IPS-18a (cell line): ENCODE measurements at regions not wholly inside any gene's neighbourhood (a gene's known extent, or its start where the extent isn't known, plus 50 kb on each side); places are given as distances from the start of the nearest gene placed in this dataset.

Source experiments
- H3K27ac ChIP-seq: one replicate; pipeline ENCODE4 v1.5.1; 2013; ENCODE audit warnings: low read length
- H3K27me3 ChIP-seq: one replicate; pipeline ENCODE4 v1.6.1; 2013; ENCODE audit warnings: mild to moderate bottlenecking, low read length; ENCODE audit not compliant: control insufficient read depth, insufficient read depth
- H3K36me3 ChIP-seq: one replicate; pipeline ENCODE4 v1.6.1; 2013; ENCODE audit warnings: low read depth, low read length; ENCODE audit not compliant: control insufficient read depth
- H3K4me1 ChIP-seq: one replicate; pipeline ENCODE4 v1.6.1; 2013; ENCODE audit warnings: low read depth, low read length; ENCODE audit not compliant: control insufficient read depth
- H3K4me3 ChIP-seq: one replicate; pipeline ENCODE4 v1.5.1; 2013; ENCODE audit warnings: low read length
- H3K9ac ChIP-seq: one replicate; pipeline ENCODE4 v1.6.1; 2013; ENCODE audit warnings: mild to moderate bottlenecking, low read length, moderate library complexity
- H3K9me3 ChIP-seq: one replicate; pipeline ENCODE4 v1.6.1; 2013; ENCODE audit warnings: low read depth, low read length; ENCODE audit not compliant: control insufficient read depth

DNA sequence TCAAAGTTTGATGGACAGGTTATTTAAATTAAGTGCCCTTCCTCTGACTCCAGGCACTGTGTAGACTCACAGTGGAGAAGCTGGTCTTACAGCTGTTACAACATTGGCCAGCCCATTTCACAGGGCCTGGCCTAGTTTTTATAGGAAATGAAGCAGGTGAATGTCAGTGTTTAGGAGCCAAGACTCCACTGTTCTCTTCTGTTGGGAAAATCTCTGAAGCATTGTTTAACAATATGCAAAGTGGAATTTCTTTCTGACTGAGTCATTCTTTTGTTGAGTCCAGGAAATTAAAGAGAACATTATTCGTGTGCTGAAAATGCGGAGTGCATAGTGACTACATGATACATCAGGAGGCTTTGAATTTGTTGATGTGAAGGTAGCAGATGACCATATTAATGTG is 64.7 kb downstream of the ARRDC4 start:
- Histone ChIP-seq H3K36me3 (no peaks in the 10 kb centered on the region), H3K9ac (no peak overlapping the region), H3K4me1 (peaks cover 12% of the 10 kb centered on the region), H3K9me3 (no peaks in the 10 kb centered on the region), H3K27me3 (no peaks in the 10 kb centered on the region), H3K4me3 (no peak overlapping the region), H3K27ac (no peak overlapping the region)

DNA sequence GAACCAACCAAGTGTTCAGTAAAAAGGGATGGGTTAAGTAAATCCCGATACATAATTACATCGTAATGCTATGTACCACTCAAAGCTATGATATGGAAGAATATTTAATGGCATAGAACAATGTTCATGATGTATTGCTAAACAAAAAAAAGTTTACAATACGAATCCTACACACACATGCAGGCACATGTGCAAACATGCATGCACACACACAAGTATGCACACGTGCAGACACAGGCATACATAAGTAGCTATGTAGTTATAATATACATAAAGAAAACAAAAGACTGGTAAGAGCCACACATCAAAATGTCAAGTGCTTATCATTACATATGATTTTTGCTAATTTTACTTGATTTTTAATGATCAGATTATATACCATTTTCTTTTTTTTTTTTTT is 74.2 kb downstream of the ARRDC4 start:
- Histone ChIP-seq H3K4me3 (no peak overlapping the region), H3K9me3 (no peaks in the 10 kb centered on the region), H3K27me3 (no peaks in the 10 kb centered on the region), H3K4me1 (no peaks in the 10 kb centered on the region), H3K27ac (no peak overlapping the region), H3K9ac (no peak overlapping the region), H3K36me3 (no peaks in the 10 kb centered on the region)

DNA sequence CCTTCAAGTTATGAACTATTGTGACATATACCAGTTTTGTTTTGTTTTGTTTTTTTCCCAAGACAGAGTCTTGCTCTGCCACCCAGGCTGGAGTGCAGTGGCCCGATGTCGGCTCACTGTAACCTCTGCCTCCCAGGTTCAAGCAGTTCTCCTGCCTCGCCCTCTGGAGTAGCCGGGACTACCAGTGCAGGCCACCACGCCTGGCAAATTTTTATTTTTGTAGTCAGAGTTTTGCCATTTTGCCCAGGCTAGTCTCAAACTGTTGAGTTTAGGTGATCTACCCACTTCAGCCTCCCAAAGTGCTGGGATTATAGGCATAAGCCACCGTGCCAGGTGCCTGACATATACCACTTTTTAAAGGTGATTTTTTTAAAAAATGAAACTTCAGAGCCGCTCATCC is 74.6 kb downstream of the ARRDC4 start:
- Histone ChIP-seq H3K9ac (no peak overlapping the region), H3K4me1 (no peaks in the 10 kb centered on the region), H3K27ac (no peak overlapping the region), H3K27me3 (no peaks in the 10 kb centered on the region), H3K36me3 (no peaks in the 10 kb centered on the region), H3K4me3 (no peak overlapping the region), H3K9me3 (no peaks in the 10 kb centered on the region)

DNA sequence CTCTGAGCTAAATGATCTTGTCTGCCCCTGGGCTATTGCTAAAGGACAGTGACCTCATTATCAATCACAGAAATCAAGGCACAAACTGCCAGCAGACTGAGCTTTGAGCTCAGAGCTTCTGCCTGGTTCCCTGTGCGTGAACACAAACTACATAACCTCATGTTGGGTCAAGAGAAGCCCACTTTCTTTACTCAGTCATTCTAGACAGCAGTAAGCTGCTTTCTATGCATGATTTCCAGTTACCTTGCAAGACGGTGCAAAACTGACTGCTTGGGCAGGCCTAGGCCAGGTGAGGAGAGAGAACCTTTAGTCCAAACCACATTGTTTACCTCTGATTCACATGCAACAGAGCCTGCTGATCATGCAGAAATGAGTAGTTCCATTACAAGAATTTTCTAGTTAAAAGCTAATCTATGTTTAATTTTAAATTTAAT is 75.1 kb downstream of the ARRDC4 start:
- no peaks in the 10 kb centered on the region for H3K4me1 ChIP-seq
- H3K9me3 ChIP-seq = no peaks in the 10 kb centered on the region
- no peak overlapping the region for H3K4me3 ChIP-seq
- H3K9ac ChIP-seq = no peak overlapping the region
- no peaks in the 10 kb centered on the region for H3K36me3 ChIP-seq
- H3K27me3 ChIP-seq = no peaks in the 10 kb centered on the region
- H3K27ac ChIP-seq = no peak overlapping the region

DNA sequence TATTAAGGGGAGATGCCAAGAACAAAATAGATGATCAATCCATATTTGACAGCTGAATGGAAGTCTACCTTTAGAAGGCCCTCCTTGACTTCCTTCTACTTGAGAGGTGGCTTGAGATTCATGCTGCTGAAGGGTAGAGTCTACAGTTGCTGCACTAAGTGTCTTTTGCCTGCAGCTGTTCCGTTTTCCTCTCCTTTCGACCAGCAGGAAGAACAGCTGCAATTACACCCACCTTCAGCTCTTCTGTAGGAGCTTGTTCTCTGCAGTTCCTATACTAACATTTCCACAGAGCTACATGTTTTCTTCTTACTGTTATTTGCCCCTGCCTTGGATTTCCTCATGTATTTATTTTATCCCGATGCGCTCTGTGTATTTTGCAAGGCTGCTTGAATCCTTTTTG is 79.1 kb downstream of the ARRDC4 start:
- H3K27ac ChIP-seq = no peak overlapping the region
- no peaks in the 10 kb centered on the region for H3K4me1 ChIP-seq
- H3K4me3 ChIP-seq = no peak overlapping the region
- H3K9me3 ChIP-seq = no peaks in the 10 kb centered on the region
- no peaks in the 10 kb centered on the region for H3K36me3 ChIP-seq
- no peak overlapping the region for H3K9ac ChIP-seq
- no peaks in the 10 kb centered on the region for H3K27me3 ChIP-seq

DNA sequence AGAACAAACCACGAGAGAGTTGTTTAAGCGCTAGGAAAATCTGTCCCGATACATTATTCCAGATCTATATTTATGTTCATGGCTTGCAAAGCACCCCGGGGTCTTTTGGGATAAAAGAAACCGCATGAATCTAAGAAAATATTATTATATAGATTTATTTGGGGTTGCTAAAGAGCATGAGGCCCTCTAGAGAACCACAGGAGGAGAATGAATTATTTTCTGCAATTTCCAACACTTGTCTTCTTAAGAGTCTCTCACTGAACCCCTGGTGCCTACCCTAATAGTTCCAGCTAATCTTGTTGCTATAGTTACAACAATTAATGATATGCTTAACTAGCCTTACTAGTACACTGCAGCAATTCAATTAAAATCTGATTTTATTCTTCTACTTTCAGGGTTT is 79.6 kb downstream of the ARRDC4 start:
- no peak overlapping the region for H3K27ac ChIP-seq
- H3K36me3 ChIP-seq = no peaks in the 10 kb centered on the region
- H3K9ac ChIP-seq = no peak overlapping the region
- no peak overlapping the region for H3K4me3 ChIP-seq
- H3K9me3 ChIP-seq = no peaks in the 10 kb centered on the region
- H3K27me3 ChIP-seq = no peaks in the 10 kb centered on the region
- no peaks in the 10 kb centered on the region for H3K4me1 ChIP-seq

DNA sequence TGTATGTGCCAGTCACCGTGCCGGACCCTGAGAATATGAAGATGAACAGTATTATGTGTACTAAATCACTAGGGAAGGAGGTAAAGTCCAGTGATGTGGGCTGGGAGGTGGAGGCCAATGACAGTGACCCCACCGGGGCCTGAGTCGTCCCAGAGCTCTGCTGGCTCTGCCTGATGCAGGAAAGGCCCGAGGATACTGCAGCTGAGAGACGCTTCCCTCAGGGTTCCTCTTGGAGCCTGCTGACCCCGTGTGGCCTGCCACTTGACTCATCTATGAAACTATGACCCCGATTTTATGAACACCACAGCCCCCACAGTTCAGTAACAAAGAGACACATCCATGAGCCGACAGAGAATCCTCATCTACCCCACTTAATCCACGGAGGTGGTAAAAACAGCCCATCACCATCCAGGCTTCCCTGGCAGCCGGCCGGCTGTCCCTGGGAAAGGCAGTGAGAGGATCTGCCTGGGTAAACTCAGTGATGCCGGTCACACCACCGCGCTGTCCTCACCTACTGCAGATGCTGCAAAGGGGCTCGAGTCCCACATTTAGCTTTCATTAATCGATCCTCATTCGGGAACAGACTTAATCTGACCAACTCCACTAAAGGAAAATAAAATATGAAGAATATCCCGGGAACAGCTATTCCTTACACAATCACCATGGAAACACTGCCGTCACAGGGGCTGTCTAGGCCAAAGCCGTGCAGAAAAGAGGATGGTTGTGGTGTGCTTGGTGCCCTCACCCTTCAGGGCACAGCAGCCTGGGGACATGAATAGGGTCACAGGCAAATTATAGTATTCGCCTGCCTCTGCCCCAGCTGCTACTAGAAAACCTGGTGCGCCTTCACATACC is 82.9 kb downstream of the ARRDC4 start:
- no peak overlapping the region for H3K9ac ChIP-seq
- H3K4me3 ChIP-seq = no peak overlapping the region
- H3K27me3 ChIP-seq = no peaks in the 10 kb centered on the region
- H3K27ac ChIP-seq = no peak overlapping the region
- H3K9me3 ChIP-seq = no peaks in the 10 kb centered on the region
- no peaks in the 10 kb centered on the region for H3K36me3 ChIP-seq
- H3K4me1 ChIP-seq = no peaks in the 10 kb centered on the region

DNA sequence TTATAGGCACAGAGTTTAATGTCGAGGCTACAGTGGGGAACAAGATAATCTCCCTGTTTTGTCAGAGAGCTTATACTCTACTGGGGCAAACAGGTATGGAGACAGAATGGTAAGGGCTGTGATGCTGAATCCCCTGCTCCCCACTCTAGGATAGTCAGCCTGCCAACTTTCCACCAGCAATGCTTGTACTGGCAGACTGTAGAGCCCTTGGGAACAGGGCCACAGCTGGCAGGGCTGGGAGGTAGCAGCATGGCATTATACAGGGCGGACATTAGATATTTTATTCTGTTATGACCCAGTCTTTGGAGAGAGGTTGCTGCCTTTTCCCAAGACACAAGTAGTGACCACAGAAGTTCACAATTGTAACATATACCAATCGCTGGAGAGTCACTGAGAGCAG is 91.2 kb downstream of the ARRDC4 start:
- H3K9me3 ChIP-seq = peaks cover 3% of the 10 kb centered on the region
- H3K27me3 ChIP-seq = no peaks in the 10 kb centered on the region
- H3K9ac ChIP-seq = no peak overlapping the region
- no peaks in the 10 kb centered on the region for H3K36me3 ChIP-seq
- no peak overlapping the region for H3K27ac ChIP-seq
- no peak overlapping the region for H3K4me3 ChIP-seq
- H3K4me1 ChIP-seq = no peaks in the 10 kb centered on the region

DNA sequence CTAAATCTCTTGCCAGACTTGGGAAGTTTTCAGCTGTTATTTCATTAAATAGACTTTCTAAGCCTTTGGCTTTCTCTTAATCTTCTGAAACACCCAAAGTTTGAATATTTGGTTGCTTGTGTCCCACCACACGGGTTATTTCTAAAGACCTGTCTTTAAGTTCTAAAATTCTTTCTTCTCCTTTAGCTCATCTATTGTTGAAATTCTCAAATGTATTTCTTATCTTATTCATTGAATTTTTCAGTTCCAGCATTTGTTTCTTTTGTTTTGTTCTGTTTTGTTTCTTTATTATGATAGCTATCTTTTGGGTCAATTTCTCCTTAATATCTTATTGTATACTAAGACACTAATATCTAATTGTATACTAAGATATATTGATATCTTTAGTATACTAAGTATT is 97.0 kb downstream of the ARRDC4 start:
- Histone ChIP-seq H3K36me3 (no peaks in the 10 kb centered on the region), H3K9me3 (peaks cover 8% of the 10 kb centered on the region), H3K27ac (no peak overlapping the region), H3K4me3 (no peak overlapping the region), H3K27me3 (no peaks in the 10 kb centered on the region), H3K9ac (no peak overlapping the region), H3K4me1 (no peaks in the 10 kb centered on the region)

DNA sequence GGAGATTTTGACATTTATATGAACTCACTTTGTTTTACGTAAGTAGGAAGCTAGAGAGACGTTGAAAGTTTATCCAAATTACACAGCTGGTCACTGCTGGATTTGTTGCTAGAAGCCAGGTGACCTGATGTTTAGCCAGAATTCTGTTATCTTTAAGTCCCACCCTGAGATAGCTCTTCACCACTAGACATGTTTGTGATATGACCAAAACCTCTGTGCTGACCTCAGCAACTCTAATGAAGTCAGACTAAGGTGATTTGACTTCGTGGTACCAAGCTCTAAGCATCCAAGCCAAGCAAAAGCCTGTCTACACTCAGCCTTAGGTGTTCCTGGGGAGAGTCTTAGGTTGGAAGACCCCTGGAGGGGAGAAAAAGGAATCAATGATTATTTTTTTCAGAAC is 102.4 kb downstream of the ARRDC4 start:
- Histone ChIP-seq H3K27me3 (no peaks in the 10 kb centered on the region), H3K9ac (no peak overlapping the region), H3K4me1 (no peaks in the 10 kb centered on the region), H3K9me3 (peaks cover 3% of the 10 kb centered on the region), H3K36me3 (no peaks in the 10 kb centered on the region), H3K27ac (no peak overlapping the region), H3K4me3 (no peak overlapping the region)

DNA sequence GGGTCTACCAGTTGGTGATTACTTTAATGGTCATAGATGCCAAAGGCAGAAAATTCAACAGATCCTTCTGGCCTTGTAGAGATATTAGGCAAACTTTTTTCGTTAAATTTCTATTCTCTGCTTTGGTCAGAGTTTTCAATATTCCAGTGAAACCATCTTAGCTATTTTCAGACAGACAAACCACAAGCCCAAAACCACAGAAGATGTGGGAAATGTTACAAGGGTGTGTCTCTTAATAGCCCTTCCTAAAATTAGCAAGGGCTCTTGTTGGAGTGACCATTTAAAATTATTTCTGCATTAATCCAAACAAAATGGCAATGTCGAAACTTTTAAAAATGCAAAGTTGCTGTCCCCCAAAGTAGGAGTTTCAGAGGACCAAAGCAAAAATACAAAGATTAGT is 102.8 kb downstream of the ARRDC4 start:
- Histone ChIP-seq H3K4me1 (no peaks in the 10 kb centered on the region), H3K27me3 (no peaks in the 10 kb centered on the region), H3K9ac (no peak overlapping the region), H3K4me3 (no peak overlapping the region), H3K27ac (no peak overlapping the region), H3K36me3 (no peaks in the 10 kb centered on the region), H3K9me3 (no peaks in the 10 kb centered on the region)

DNA sequence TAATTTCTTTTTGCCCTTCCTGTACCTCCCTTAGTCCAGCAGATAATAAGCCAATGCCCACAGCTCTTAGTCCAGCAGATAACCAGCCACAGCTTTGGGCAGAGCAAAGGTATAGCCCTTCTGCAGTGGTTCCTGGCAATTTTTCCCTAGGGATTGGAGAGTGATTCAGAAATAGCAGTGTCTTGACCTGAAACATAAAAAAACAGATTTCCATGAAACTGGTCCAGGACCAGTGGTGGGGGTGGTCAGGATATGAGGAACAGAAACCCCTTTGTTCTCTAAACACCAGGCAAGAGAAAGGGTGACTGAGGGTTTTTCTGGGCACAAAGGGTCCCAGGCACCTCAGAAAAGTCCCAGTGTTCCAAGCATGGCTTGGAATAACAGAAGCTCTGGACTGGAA is 103.4 kb downstream of the ARRDC4 start:
- Histone ChIP-seq H3K9ac (no peak overlapping the region), H3K4me1 (no peaks in the 10 kb centered on the region), H3K27ac (no peak overlapping the region), H3K4me3 (no peak overlapping the region), H3K36me3 (no peaks in the 10 kb centered on the region), H3K9me3 (no peaks in the 10 kb centered on the region), H3K27me3 (no peaks in the 10 kb centered on the region)
